PC-3 (cell line): ENCODE measurements at regions not wholly inside any gene's neighbourhood (a gene's known extent, or its start where the extent isn't known, plus 50 kb on each side); places are given as distances from the start of the nearest gene placed in this dataset.

Source experiments
- ATAC-seq: fragments of 200-7000 bp; cut with Tn5 transposase; 2 replicates; pipeline ENCODE4 v1.9.1; 2020; ENCODE audit warnings: mild to moderate bottlenecking, moderate library complexity
- BruUV-seq: library from RNA; stranded (reverse); fragments of 400-500 nt; replicated peaks from 2 replicates; lab custom pipeline; 2021; lab: Mats Ljungman, UMichigan
- CTCF ChIA-PET: fragments of 300-600 bp; sonication (Branson Sonifier 250); formaldehyde crosslinking; loops from one replicate; lab custom pipeline; 2022; ENCODE audit warnings: antibody characterized with exemption; lab: Charles Lee
- POLR2A ChIA-PET: fragments of 300-600 bp; sonication (Branson Sonifier 250); formaldehyde crosslinking; loops from one replicate; lab custom pipeline; 2022; ENCODE audit warnings: antibody characterized with exemption; ENCODE audit not compliant: unreplicated experiment; lab: Charles Lee
- DNase-seq: peaks from one replicate; pipeline ENCODE4 v3.0.0-alpha.2; 2015
- H2AFZ ChIP-seq: fragments of 300-600 bp; sonication (generic); 2 replicates; pipeline ENCODE4 v1.6.0; 2016; ENCODE audit warnings: antibody characterized with exemption, low read length
- H3F3A ChIP-seq: fragments of 300-600 bp; sonication (generic); one replicate; pipeline ENCODE4 v1.6.0; 2017; ENCODE audit warnings: antibody characterized with exemption, low read length, control low read depth, mild to moderate bottlenecking; ENCODE audit not compliant: unreplicated experiment
- H3K27ac ChIP-seq: fragments of 300-600 bp; sonication (generic); 2 replicates; pipeline ENCODE4 v1.5.1; 2016; ENCODE audit warnings: mild to moderate bottlenecking, low read length
- H3K27me3 ChIP-seq: fragments of 300-600 bp; sonication (generic); 2 replicates; pipeline ENCODE4 v1.6.1; 2016; ENCODE audit warnings: low read length, mixed read lengths
- H3K36me3 ChIP-seq: fragments of 300-600 bp; sonication (generic); 2 replicates; pipeline ENCODE4 v1.6.1; 2016; ENCODE audit warnings: low read depth, mixed run types, low read length, mixed read lengths
- H3K4me1 ChIP-seq: fragments of 300-600 bp; sonication (generic); 2 replicates; pipeline ENCODE4 v1.5.1; 2016; ENCODE audit warnings: low read length; ENCODE audit not compliant: insufficient read depth
- H3K4me2 ChIP-seq: fragments of 300-600 bp; sonication (generic); 2 replicates; pipeline ENCODE4 v1.6.0; 2016; ENCODE audit warnings: low read length
- H3K4me3 ChIP-seq: fragments of 300-600 bp; sonication (generic); 2 replicates; pipeline ENCODE4 v1.5.1; 2016; ENCODE audit warnings: mild to moderate bottlenecking, low read length, mixed read lengths
- H3K79me2 ChIP-seq: fragments of 300-600 bp; sonication (generic); 2 replicates; pipeline ENCODE4 v1.6.1; 2017; ENCODE audit warnings: low read length, mixed read lengths
- H3K9ac ChIP-seq: fragments of 300-600 bp; sonication (generic); 2 replicates; pipeline ENCODE4 v1.6.0; 2016; ENCODE audit warnings: mild to moderate bottlenecking, low read length
- H3K9me2 ChIP-seq: fragments of 300-600 bp; sonication (generic); replicated peaks from 2 replicates; pipeline ENCODE4 v1.6.1; 2016; ENCODE audit warnings: mixed run types, low read length, mixed read lengths
- H3K9me3 ChIP-seq: fragments of 300-600 bp; sonication (generic); 2 replicates; pipeline ENCODE4 v1.6.1; 2016; ENCODE audit warnings: low read length, mixed read lengths
- H4K20me1 ChIP-seq: fragments of 300-600 bp; sonication (generic); 2 replicates; pipeline ENCODE4 v1.6.1; 2016; ENCODE audit warnings: low read length, mixed read lengths
- CTCF ChIP-seq: fragments of 300-600 bp; sonication (generic); conservative IDR thresholded peaks from 2 replicates; pipeline ENCODE4 v1.5.1; 2017; ENCODE audit warnings: antibody characterized with exemption, low read depth, mild to moderate bottlenecking, low read length
- EZH2 ChIP-seq: fragments of 300-600 bp; sonication (generic); IDR thresholded peaks from one replicate; pipeline ENCODE4 v1.6.1; 2017; ENCODE audit warnings: antibody characterized with exemption, mild to moderate bottlenecking, low read length; ENCODE audit not compliant: unreplicated experiment
- EZH2phosphoT487 ChIP-seq: fragments of 300-600 bp; sonication (generic); IDR thresholded peaks from 2 replicates; pipeline ENCODE4 v1.6.1; 2018; ENCODE audit warnings: mild to moderate bottlenecking, antibody characterized with exemption, low read length, borderline replicate concordance
- intact Hi-C: fragments of 100-400 bp; cut with micrococcal nuclease; formaldehyde crosslinking; loops from 2 replicates; pipeline ENCODE4 v1.9.0; 2023

GRCh38 chr20:53707371-53708055 lies 113.9 kb upstream of the ZNF217 start:
- ChIA-PET CTCF (no interaction called here), POLR2A (interaction anchor here (0.6 to 0.7 kb wide), 3 partner anchors 29 to 97 kb away, joined by 3 to 4 read pairs (median 3); no protein-coding TSS in a partner anchor)
- Histone ChIP-seq H3K27ac (peak overlapping the region; percentile 24), H3K9me2 (no peaks in the 10 kb centered on the region), H3K4me2 (peak overlapping the region; percentile 26), H2AFZ (peak overlapping the region; percentile 5; the same call in 1 of the 2 replicates), H3K9me3 (no peaks in the 10 kb centered on the region), H3K27me3 (no peaks in the 10 kb centered on the region), H4K20me1 (no peaks in the 10 kb centered on the region), H3K79me2 (no peaks in the 10 kb centered on the region), H3K36me3 (no peaks in the 10 kb centered on the region), H3K9ac (no peak overlapping the region), H3K4me3 (peak overlapping the region; percentile 0; the same call in 1 of the 2 replicates), H3F3A (no peaks in the 10 kb centered on the region), H3K4me1 (peaks cover 18% of the 10 kb centered on the region)
- DNase-seq: peak; percentile 35
- TF ChIP-seq CTCF (no peak), EZH2phosphoT487 (no peak), EZH2 (no peak)
- ATAC-seq: peak; percentile 19; the same call in 1 of the 2 replicates
- BruUV-seq: no TSS peak
- intact Hi-C loops: no loop called here

- Histone ChIP-seq H4K20me1 (no peaks in the 10 kb centered on the region), H3K4me3 (no peak overlapping the region), H3K9me2 (no peaks in the 10 kb centered on the region), H3K36me3 (no peaks in the 10 kb centered on the region), H3K27ac (no peak overlapping the region), H3F3A (no peaks in the 10 kb centered on the region), H3K27me3 (no peaks in the 10 kb centered on the region), H3K9me3 (no peaks in the 10 kb centered on the region), H3K4me1 (peaks cover 18% of the 10 kb centered on the region), H3K4me2 (no peak overlapping the region), H3K9ac (no peak overlapping the region), H3K79me2 (no peaks in the 10 kb centered on the region), H2AFZ (no peak overlapping the region)
- BruUV-seq: no TSS peak
- DNase-seq (no peak), ATAC-seq (no peak)
- intact Hi-C loops: no loop called here
- POLR2A ChIA-PET: interaction anchor here (0.7 kb wide), 1 partner anchor 29 kb away, joined by 3 read pairs; no protein-coding TSS in a partner anchor
- CTCF ChIA-PET: no interaction called here
- no peak for TF ChIP-seq CTCF
- TF ChIP-seq EZH2phosphoT487: no peak
- TF ChIP-seq EZH2: no peak
Measured at GRCh38 chr20:53706466-53707370, 113.1 kb upstream of the ZNF217 start.
